ENCODE measurements at regions not wholly inside any gene's neighbourhood (a gene's known extent, or its start where the extent isn't known, plus 50 kb on each side); places are given as distances from the start of the nearest gene placed in this dataset.

GRCh38 chr18:8895987-8896619 lies 190.7 kb downstream of the MTCL1 start:
- TF ChIP-seq ZNF668 (CRISPR knock-in tag; IDR thresholded peaks at IDR 0.05): no peak
- no peak for TF ChIP-seq JUN (IDR thresholded peaks at IDR 0.05; ENCODE audit: borderline replicate concordance, low read depth, low read length)
- no peak for TF ChIP-seq JUN (CRISPR knock-in tag; IDR thresholded peaks at IDR 0.05; ENCODE audit: borderline replicate concordance)
- TF ChIP-seq NFIC (IDR thresholded peaks at IDR 0.05): no peak
- no peak for TF ChIP-seq SIN3A (IDR thresholded peaks at IDR 0.05; ENCODE audit: borderline replicate concordance in 2 of 2, control insufficient read depth in 1 of 2, low read depth in 2 of 2, low read length in 2 of 2)
- TF ChIP-seq, protein P1, sequence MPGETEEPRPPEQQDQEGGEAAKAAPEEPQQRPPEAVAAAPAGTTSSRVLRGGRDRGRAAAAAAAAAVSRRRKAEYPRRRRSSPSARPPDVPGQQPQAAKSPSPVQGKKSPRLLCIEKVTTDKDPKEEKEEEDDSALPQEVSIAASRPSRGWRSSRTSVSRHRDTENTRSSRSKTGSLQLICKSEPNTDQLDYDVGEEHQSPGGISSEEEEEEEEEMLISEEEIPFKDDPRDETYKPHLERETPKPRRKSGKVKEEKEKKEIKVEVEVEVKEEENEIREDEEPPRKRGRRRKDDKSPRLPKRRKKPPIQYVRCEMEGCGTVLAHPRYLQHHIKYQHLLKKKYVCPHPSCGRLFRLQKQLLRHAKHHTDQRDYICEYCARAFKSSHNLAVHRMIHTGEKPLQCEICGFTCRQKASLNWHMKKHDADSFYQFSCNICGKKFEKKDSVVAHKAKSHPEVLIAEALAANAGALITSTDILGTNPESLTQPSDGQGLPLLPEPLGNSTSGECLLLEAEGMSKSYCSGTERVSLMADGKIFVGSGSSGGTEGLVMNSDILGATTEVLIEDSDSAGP (CRISPR knock-in tag; IDR thresholded peaks at IDR 0.05): no peak
- no peak for TF ChIP-seq ZNF282 (CRISPR knock-in tag; IDR thresholded peaks at IDR 0.05)
- TF ChIP-seq MYC (IDR thresholded peaks at IDR 0.05; ENCODE audit: low read depth, low read length): no peak
- TF ChIP-seq MYC (CRISPR knock-in tag; IDR thresholded peaks at IDR 0.05; ENCODE audit: borderline replicate concordance, low read depth): no peak
- TF ChIP-seq CSDE1 (IDR thresholded peaks at IDR 0.05): no peak
- no peak for TF ChIP-seq GABPA (tag; conservative IDR thresholded peaks at IDR 0.05; ENCODE audit: low read depth)
- TF ChIP-seq SIX5 (IDR thresholded peaks at IDR 0.05; ENCODE audit: borderline replicate concordance in 1 of 2, insufficient read depth in 1 of 2, low read depth in 1 of 2, low read length in 2 of 2): no peak

Measured in K562 (cell line).